PC-9 (cell line): ENCODE measurements at regions not wholly inside any gene's neighbourhood (a gene's known extent, or its start where the extent isn't known, plus 50 kb on each side); places are given as distances from the start of the nearest gene placed in this dataset.

Source experiments
- BruUV-seq: library from RNA; stranded (reverse); fragments of 400-500 nt; replicated peaks from 2 replicates; lab custom pipeline; 2021; lab: Mats Ljungman, UMichigan
- CTCF ChIA-PET: fragments of 300-600 bp; sonication (Branson Sonifier 250); formaldehyde crosslinking; loops from one replicate; lab custom pipeline; 2022; ENCODE audit warnings: antibody characterized with exemption; lab: Charles Lee
- POLR2A ChIA-PET: fragments of 300-600 bp; sonication (Branson Sonifier 250); formaldehyde crosslinking; loops from one replicate; lab custom pipeline; 2022; ENCODE audit warnings: antibody characterized with exemption; ENCODE audit not compliant: unreplicated experiment; lab: Charles Lee
- DNase-seq, 2 experiments: peaks; one replicate each; pipeline versions ENCODE4 v3.0.0 to v3.0.0-alpha.2; 2015 to 2022; ENCODE audit warnings: mixed read lengths in 1 of 2
- H2AFZ ChIP-seq: fragments of 200-600 bp; sonication (generic); 2 replicates; pipeline ENCODE4 v1.8.1; 2017; ENCODE audit warnings: antibody characterized with exemption
- H3F3A ChIP-seq: fragments of 200-600 bp; sonication (generic); 2 replicates; pipeline ENCODE4 v1.8.1; 2017; ENCODE audit warnings: antibody characterized with exemption, mild to moderate bottlenecking, low read depth; ENCODE audit not compliant: insufficient read depth
- H3K27ac ChIP-seq: fragments of 200-600 bp; sonication (generic); 2 replicates; pipeline ENCODE4 v1.6.1; 2016; ENCODE audit warnings: mixed run types
- H3K27me3 ChIP-seq: fragments of 200-600 bp; sonication (generic); 2 replicates; pipeline ENCODE4 v1.6.1; 2016; ENCODE audit warnings: low read depth, mixed run types; ENCODE audit not compliant: insufficient read depth
- H3K36me3 ChIP-seq: fragments of 200-600 bp; sonication (generic); 2 replicates; pipeline ENCODE4 v1.6.1; 2016; ENCODE audit warnings: low read depth, mixed run types
- H3K4me1 ChIP-seq: fragments of 200-600 bp; sonication (generic); replicated peaks from 2 replicates; pipeline ENCODE4 v1.6.1; 2016; ENCODE audit warnings: mixed run types; ENCODE audit not compliant: insufficient read depth
- H3K4me2 ChIP-seq: fragments of 200-600 bp; sonication (generic); 2 replicates; pipeline ENCODE4 v1.6.1; 2017; ENCODE audit warnings: mixed run types
- H3K4me3 ChIP-seq: fragments of 200-600 bp; sonication (generic); 2 replicates; pipeline ENCODE4 v1.6.1; 2016; ENCODE audit warnings: mixed run types
- H3K79me2 ChIP-seq: fragments of 200-600 bp; sonication (generic); 2 replicates; pipeline ENCODE4 v1.6.1; 2017; ENCODE audit warnings: low read depth, mixed run types
- H3K9me2 ChIP-seq: fragments of 200-600 bp; sonication (generic); 2 replicates; pipeline ENCODE4 v1.8.1; 2017; ENCODE audit warnings: mild to moderate bottlenecking; ENCODE audit not compliant: insufficient read depth
- H3K9me3 ChIP-seq: fragments of 200-600 bp; sonication (generic); 2 replicates; pipeline ENCODE4 v1.8.1; 2016; ENCODE audit warnings: low read depth; ENCODE audit not compliant: insufficient read depth
- H4K20me1 ChIP-seq: fragments of 200-600 bp; sonication (generic); 2 replicates; pipeline ENCODE4 v1.8.1; 2017; ENCODE audit not compliant: insufficient read depth
- EZH2 ChIP-seq: fragments of 200-600 bp; sonication (generic); IDR thresholded peaks from 2 replicates; pipeline ENCODE4 v1.8.0; 2017; ENCODE audit warnings: antibody characterized with exemption, low read depth
- intact Hi-C: fragments of 100-400 bp; cut with micrococcal nuclease; formaldehyde crosslinking; loops from one replicate; pipeline ENCODE4 v1.10.0; 2022; ENCODE audit not compliant: unreplicated experiment
- TF ChIP-seq, protein P1 (sequence below): fragments of 200-600 bp; sonication (generic); conservative IDR thresholded peaks from 2 replicates; pipeline ENCODE4 v1.6.1; 2017; ENCODE audit warnings: mixed run types, antibody characterized with exemption, mild to moderate bottlenecking, moderate library complexity

DNA sequence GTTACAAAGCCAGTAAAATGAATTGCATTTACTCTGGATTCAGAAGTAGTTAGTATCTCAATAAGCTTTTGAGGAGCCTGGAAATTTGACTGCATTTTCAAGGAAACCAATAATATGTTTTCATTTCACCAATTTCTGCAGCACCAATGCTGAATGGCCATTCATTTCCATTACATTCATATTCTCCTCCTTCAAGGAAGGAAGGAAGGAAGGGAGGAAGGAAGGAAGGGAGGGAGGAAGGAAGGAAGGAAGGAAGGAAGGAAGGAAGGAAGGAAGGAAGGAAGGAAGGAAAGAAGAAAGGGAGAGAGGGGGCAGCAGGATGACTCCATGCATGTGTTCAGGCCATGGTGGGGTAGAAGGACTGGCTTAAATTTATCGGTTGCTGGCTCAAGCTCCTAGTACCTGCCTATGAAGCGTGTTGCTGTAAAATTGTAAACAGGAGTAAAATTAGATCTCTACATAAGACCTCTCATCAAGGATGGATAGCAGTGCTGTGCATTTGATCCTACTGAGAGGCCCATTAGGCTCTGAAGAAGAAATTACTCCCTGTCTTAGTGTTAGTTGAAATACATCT, 498.8 kb upstream of the TNC start:
- peak overlapping the region; percentile 98 for H3K27ac ChIP-seq
- peak overlapping the region; percentile 73 for H3K4me2 ChIP-seq
- BruUV-seq = no TSS peak
- no peak for DNase-seq
- ChIA-PET POLR2A (interaction anchor here (0.7 to 1.8 kb wide), 2 partner anchors 56 to 264 kb away, joined by 3 to 19 read pairs; no protein-coding TSS in a partner anchor), CTCF (interaction anchor here (1.4 kb wide), 1 partner anchor 27 kb away, joined by 3 read pairs; no protein-coding TSS in a partner anchor)
- no peaks in the 10 kb centered on the region for H4K20me1 ChIP-seq
- peaks cover 33% of the 10 kb centered on the region for H3F3A ChIP-seq
- intact Hi-C loops = loop anchor here (1.0 to 5.0 kb wide), 2 partner anchors 56 to 391 kb away; no protein-coding TSS in a partner anchor
- no peaks in the 10 kb centered on the region for H3K36me3 ChIP-seq
- peaks cover 39% of the 10 kb centered on the region for H3K4me1 ChIP-seq
- peak overlapping the region; percentile 54; the same call in 1 of the 2 replicates for H2AFZ ChIP-seq
- TF ChIP-seq, protein P1, sequence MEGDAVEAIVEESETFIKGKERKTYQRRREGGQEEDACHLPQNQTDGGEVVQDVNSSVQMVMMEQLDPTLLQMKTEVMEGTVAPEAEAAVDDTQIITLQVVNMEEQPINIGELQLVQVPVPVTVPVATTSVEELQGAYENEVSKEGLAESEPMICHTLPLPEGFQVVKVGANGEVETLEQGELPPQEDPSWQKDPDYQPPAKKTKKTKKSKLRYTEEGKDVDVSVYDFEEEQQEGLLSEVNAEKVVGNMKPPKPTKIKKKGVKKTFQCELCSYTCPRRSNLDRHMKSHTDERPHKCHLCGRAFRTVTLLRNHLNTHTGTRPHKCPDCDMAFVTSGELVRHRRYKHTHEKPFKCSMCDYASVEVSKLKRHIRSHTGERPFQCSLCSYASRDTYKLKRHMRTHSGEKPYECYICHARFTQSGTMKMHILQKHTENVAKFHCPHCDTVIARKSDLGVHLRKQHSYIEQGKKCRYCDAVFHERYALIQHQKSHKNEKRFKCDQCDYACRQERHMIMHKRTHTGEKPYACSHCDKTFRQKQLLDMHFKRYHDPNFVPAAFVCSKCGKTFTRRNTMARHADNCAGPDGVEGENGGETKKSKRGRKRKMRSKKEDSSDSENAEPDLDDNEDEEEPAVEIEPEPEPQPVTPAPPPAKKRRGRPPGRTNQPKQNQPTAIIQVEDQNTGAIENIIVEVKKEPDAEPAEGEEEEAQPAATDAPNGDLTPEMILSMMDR = no peak
- no peak for TF ChIP-seq EZH2
- H3K4me3 ChIP-seq = peak overlapping the region; percentile 13; the same call in 1 of the 2 replicates
- no peaks in the 10 kb centered on the region for H3K79me2 ChIP-seq
- peaks cover 21% of the 10 kb centered on the region for H3K9me3 ChIP-seq
- H3K9me2 ChIP-seq = no peaks in the 10 kb centered on the region
- H3K27me3 ChIP-seq = no peaks in the 10 kb centered on the region

DNA sequence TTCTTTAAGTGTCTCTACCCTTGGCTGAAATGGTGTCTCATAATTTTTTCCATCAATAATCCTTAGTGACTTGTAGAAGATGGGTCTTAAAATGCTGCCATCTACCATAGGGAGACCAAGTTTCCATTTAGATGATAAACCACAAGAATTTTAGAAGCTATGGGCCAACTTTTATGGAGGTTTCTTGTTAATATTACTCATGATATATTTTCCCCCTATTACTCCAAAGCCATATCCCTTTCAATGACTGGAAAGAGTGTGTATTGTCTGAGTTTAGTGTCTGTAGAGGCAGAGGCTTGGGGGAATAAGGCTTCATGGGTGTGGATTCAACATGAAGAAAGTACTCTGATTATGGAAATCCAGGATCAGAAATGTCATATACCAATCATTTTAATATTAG, 507.3 kb upstream of the TNC start:
- POLR2A ChIA-PET = no interaction called here
- CTCF ChIA-PET = no interaction called here
- H3K27ac ChIP-seq = no peak overlapping the region
- H3K9me2 ChIP-seq = no peaks in the 10 kb centered on the region
- no peak for TF ChIP-seq EZH2
- intact Hi-C loops = no loop called here
- no peak overlapping the region for H2AFZ ChIP-seq
- no peak overlapping the region for H3K4me3 ChIP-seq
- peaks cover 14% of the 10 kb centered on the region for H3K9me3 ChIP-seq
- H3K36me3 ChIP-seq = no peaks in the 10 kb centered on the region
- H3F3A ChIP-seq = no peaks in the 10 kb centered on the region
- no peaks in the 10 kb centered on the region for H3K79me2 ChIP-seq
- no peaks in the 10 kb centered on the region for H3K27me3 ChIP-seq
- no peaks in the 10 kb centered on the region for H3K4me1 ChIP-seq
- DNase-seq = no peak
- no peaks in the 10 kb centered on the region for H4K20me1 ChIP-seq
- BruUV-seq = no TSS peak
- no peak overlapping the region for H3K4me2 ChIP-seq

DNA sequence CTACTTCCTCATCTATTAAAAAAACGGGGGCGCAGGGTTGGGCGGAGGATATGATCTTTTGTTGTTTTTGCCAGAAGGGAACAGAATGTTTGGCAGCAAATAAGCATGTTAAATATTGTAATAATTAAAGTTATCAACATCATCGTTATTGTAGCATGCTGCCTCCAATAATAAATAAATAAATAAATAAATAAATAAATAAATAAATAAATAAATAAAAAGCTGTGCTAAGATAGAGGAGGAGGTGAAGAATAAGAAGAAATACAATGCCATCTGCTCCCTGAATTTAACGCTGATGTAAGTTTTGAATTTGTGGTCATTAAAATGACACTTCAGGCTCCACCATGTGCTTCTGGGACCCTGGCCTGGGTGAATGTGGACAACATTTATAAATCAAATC, 508.0 kb upstream of the TNC start:
- no peak for DNase-seq
- POLR2A ChIA-PET = no interaction called here

More for the DNA sequence above, 508.0 kb upstream of the TNC start:
- intact Hi-C loops = no loop called here
- no peaks in the 10 kb centered on the region for H3K4me1 ChIP-seq
- no peaks in the 10 kb centered on the region for H3F3A ChIP-seq
- no TSS peak for BruUV-seq
- no peaks in the 10 kb centered on the region for H3K79me2 ChIP-seq
- H3K4me2 ChIP-seq = no peak overlapping the region
- H3K27me3 ChIP-seq = no peaks in the 10 kb centered on the region
- no peak overlapping the region for H3K4me3 ChIP-seq
- no peaks in the 10 kb centered on the region for H4K20me1 ChIP-seq
- H3K9me2 ChIP-seq = no peaks in the 10 kb centered on the region
- no peak overlapping the region for H2AFZ ChIP-seq
- H3K27ac ChIP-seq = no peak overlapping the region
- TF ChIP-seq, protein P1 = no peak
- TF ChIP-seq EZH2 = no peak
- CTCF ChIA-PET = no interaction called here
- H3K9me3 ChIP-seq = peaks cover 9% of the 10 kb centered on the region; the same call in 1 of the 2 replicates
- no peaks in the 10 kb centered on the region for H3K36me3 ChIP-seq
